ENCODE measurements at regions not wholly inside any gene's neighbourhood (a gene's known extent, or its start where the extent isn't known, plus 50 kb on each side); places are given as distances from the start of the nearest gene placed in this dataset.

DNA sequence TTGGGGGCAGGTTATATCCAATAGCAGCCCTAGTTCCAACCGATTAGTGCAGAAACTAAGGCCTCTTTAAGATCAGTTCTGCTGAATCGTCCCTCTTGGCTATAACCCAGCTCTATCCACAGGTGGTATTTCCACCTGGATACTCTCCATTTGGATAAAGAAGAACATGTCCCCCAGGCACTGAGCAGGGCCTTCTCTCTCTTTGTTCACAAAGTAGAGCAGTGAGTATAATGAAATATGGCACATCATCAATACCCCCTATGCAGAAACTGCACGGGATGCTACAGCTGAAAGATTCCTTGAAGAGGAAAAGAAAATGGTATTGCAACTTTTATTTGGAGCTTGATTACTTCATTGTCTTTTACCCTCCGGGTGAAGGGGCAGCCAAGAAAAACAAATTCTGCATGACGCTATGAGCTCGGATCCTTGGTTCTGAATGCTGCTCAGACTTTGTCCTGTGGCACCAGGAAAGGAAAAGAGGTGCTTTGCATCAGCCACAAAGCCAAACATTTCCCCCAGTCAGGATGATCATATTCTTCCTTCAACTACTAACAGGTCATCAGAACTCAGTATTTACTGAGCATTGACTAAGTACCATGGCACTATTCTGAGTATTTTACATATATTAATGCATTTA is 399.7 kb downstream of the NPIPA8 start:
- TF ChIP-seq, protein P1, sequence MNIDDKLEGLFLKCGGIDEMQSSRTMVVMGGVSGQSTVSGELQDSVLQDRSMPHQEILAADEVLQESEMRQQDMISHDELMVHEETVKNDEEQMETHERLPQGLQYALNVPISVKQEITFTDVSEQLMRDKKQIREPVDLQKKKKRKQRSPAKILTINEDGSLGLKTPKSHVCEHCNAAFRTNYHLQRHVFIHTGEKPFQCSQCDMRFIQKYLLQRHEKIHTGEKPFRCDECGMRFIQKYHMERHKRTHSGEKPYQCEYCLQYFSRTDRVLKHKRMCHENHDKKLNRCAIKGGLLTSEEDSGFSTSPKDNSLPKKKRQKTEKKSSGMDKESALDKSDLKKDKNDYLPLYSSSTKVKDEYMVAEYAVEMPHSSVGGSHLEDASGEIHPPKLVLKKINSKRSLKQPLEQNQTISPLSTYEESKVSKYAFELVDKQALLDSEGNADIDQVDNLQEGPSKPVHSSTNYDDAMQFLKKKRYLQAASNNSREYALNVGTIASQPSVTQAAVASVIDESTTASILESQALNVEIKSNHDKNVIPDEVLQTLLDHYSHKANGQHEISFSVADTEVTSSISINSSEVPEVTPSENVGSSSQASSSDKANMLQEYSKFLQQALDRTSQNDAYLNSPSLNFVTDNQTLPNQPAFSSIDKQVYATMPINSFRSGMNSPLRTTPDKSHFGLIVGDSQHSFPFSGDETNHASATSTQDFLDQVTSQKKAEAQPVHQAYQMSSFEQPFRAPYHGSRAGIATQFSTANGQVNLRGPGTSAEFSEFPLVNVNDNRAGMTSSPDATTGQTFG (tag by site-specific recombination; IDR thresholded peaks at IDR 0.05; ENCODE audit: borderline replicate concordance), result no peak
- no peak for TF ChIP-seq ZNF184 (tag by site-specific recombination; IDR thresholded peaks at IDR 0.05)
- TF ChIP-seq ZNF391 (tag by site-specific recombination; IDR thresholded peaks at IDR 0.05; ENCODE audit: borderline replicate concordance, low read depth), result no peak
- POLR2A ChIA-PET, result no interaction called here
- no peaks in the 10 kb centered on the region for H3K36me3 ChIP-seq (ENCODE audit: control insufficient read depth in 2 of 2, insufficient read depth in 1 of 2, low read length in 2 of 2)
- no peaks in the 10 kb centered on the region for H3K9me3 ChIP-seq (ENCODE audit: control insufficient read depth, insufficient read depth, low read depth, low read length)
- CTCF ChIA-PET, result no interaction called here
- H3K27ac ChIP-seq (ENCODE audit: extremely low read depth, low read depth, low read length), result no peak overlapping the region
- H3K4me3 ChIP-seq (ENCODE audit: low read depth, low read length), result no peak overlapping the region
- H3K4me1 ChIP-seq (ENCODE audit: control insufficient read depth, insufficient read depth, low read length), result no peaks in the 10 kb centered on the region

GRCh38 chr16:17930280-17930679 is 406.3 kb downstream of the NPIPA8 start:
- POLR2A ChIA-PET, result no interaction called here
- CTCF ChIA-PET, result no interaction called here
- TF ChIP-seq ZNF707 (tag by site-specific recombination; IDR thresholded peaks at IDR 0.05) (no peak), RBAK (tag by site-specific recombination; IDR thresholded peaks at IDR 0.05) (no peak), ZNF398 (tag by site-specific recombination; IDR thresholded peaks at IDR 0.05) (no peak), ZNF214 (tag by site-specific recombination; IDR thresholded peaks at IDR 0.05; ENCODE audit: borderline replicate concordance) (no peak), ZNF768 (tag by site-specific recombination; IDR thresholded peaks at IDR 0.05) (no peak), ZNF624 (tag by site-specific recombination; IDR thresholded peaks at IDR 0.05) (no peak), ZNF785 (tag by site-specific recombination; IDR thresholded peaks at IDR 0.05) (no peak), ZNF548 (tag by site-specific recombination; IDR thresholded peaks at IDR 0.05) (no peak), ZFP69B (tag by site-specific recombination; IDR thresholded peaks at IDR 0.05) (no peak), TCF7L2 (IDR thresholded peaks at IDR 0.05; ENCODE audit: borderline replicate concordance, low read depth, low read length) (no peak), ZNF843 (tag by site-specific recombination; IDR thresholded peaks at IDR 0.05) (no peak), ZNF473 (tag by site-specific recombination; IDR thresholded peaks at IDR 0.05) (no peak), HOXC10 (CRISPR knock-in tag; IDR thresholded peaks at IDR 0.05) (no peak), KLF9 (tag by site-specific recombination; IDR thresholded peaks at IDR 0.05; ENCODE audit: low read depth) (no peak), ZNF274 (IDR thresholded peaks at IDR 0.05; ENCODE audit: low read length) (no peak), ZNF274 (tag by site-specific recombination; IDR thresholded peaks at IDR 0.05; ENCODE audit: borderline replicate concordance) (no peak), FEZF1 (tag by site-specific recombination; IDR thresholded peaks at IDR 0.05) (no peak), ZBTB7A (tag by site-specific recombination; IDR thresholded peaks at IDR 0.05; ENCODE audit: low read depth) (no peak), ZSCAN5A (tag by site-specific recombination; IDR thresholded peaks at IDR 0.05) (no peak)
- TF ChIP-seq, protein P2, sequence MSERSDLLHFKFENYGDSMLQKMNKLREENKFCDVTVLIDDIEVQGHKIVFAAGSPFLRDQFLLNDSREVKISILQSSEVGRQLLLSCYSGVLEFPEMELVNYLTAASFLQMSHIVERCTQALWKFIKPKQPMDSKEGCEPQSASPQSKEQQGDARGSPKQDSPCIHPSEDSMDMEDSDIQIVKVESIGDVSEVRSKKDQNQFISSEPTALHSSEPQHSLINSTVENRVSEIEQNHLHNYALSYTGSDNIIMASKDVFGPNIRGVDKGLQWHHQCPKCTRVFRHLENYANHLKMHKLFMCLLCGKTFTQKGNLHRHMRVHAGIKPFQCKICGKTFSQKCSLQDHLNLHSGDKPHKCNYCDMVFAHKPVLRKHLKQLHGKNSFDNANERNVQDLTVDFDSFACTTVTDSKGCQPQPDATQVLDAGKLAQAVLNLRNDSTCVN (tag by site-specific recombination; optimal IDR thresholded peaks at IDR 0.05), result no peak

More at GRCh38 chr16:17930280-17930679, 406.3 kb downstream of the NPIPA8 start:
- Histone ChIP-seq H3K36me3 (ENCODE audit: control insufficient read depth in 2 of 2, insufficient read depth in 1 of 2, low read length in 2 of 2) (no peaks in the 10 kb centered on the region), H3K4me3 (ENCODE audit: low read depth, low read length) (no peak overlapping the region), H3K27ac (ENCODE audit: extremely low read depth, low read depth, low read length) (no peak overlapping the region), H3K4me1 (ENCODE audit: control insufficient read depth, insufficient read depth, low read length) (no peaks in the 10 kb centered on the region), H3K9me3 (ENCODE audit: control insufficient read depth, insufficient read depth, low read depth, low read length) (no peaks in the 10 kb centered on the region)
